Hematopoietic multipotent progenitor cell treated with erythropoietin and hydrocortisone succinate and interleukin-3 and kit ligand, for 17 days (in vitro differentiated cells): ENCODE measurements at regions not wholly inside any gene's neighbourhood (a gene's known extent, or its start where the extent isn't known, plus 50 kb on each side); places are given as distances from the start of the nearest gene placed in this dataset.
A peak's percentile ranks its signal among the peaks of the same experiment; 100 is the strongest.

ENCODE experiments used
- DNase-seq: peaks from one replicate; pipeline ENCODE4 v3.0.0-alpha.2; 2015; ENCODE audit warnings: low spot score

- no peak for DNase-seq
These were observed 153.7 kb downstream of the C7orf25 start for GRCh38 chr7:42758124-42758523.

DNA sequence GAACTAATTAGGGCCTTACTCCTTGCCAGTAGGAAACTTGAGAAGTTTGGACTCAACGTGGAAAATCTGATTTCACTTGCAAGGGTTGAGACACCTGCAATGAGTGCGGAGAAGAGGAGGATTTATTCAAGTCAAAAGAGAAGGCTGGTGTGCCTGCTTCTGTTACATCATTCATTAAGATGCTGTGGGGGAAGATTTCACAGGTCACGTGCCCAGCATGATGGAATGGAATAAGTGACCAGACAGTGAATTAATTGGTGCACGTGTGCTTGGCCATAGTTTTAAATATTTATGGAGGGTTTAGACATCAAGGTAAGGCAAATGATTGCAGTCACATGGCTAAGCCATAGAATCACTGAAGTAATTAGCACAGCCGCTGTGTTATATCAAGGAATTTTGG lies 155.0 kb downstream of the C7orf25 start:
- no peak for DNase-seq

- DNase-seq = no peak
These were observed 158.0 kb downstream of the C7orf25 start for GRCh38 chr7:42753811-42754363.

DNA sequence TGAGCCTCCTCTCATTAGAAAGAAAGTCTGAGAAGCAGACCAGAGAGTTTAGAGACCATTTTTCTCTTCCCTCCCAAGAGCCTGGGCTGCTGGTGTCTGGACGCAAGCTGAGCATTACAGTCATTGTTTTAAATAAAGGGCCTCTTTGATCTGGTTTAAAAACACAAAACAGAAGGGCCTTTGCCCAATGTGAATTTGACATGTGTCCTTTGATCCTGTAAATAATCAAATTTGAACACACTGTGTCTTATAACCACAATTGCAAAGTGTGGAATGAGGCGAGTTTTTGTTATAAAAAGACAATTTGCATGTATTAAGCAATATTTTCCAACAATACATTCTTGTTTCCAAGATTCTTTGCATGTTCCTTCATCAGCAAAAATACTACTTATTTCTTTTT lies 158.5 kb downstream of the C7orf25 start:
- DNase-seq = no peak

- no peak for DNase-seq
These were observed 161.7 kb downstream of the C7orf25 start for GRCh38 chr7:42750172-42750571.

DNA sequence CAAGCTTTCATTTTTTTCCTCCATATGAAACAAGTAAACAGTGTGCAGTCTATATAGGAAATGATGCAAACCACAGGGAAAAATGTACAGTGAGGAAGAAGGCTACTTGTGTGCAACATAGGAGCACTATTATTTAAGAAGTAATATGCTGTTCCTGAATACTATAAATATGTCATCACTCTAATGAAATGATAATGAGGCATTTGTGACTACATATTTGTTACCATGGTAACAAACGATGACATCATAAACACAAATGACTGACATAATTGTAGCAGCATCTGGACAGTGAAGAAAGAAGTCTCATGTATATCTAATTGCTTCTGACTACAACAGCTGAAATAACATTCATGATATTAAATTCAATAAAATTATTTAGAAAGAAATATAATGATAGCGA lies 164.8 kb downstream of the C7orf25 start:
- no peak for DNase-seq

DNA sequence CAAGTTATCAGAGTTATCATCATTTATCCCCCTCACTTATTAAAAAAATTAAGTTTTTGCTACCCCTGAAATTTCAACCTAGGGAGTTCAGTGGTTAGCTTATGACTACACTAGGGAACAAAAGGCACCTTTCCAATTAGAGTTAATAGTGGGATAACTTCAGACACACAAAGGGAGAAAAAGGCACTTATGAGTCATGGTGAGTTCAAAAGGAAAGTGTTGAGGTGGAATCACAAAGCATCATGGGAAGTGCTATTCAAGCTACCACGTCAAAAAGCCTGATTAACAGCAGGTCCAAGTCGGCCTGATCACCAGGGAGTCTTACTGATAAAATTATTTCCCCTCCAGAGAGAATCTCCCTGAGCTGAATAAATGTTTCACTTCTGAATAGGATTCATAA lies 165.7 kb downstream of the C7orf25 start:
- DNase-seq = no peak

- peak; percentile 6 for DNase-seq
These were observed 166.4 kb downstream of the C7orf25 start for GRCh38 chr7:42745357-42746059.

GRCh38 chr7:42744746-42745145 lies 167.1 kb downstream of the C7orf25 start:
- DNase-seq = no peak

DNA sequence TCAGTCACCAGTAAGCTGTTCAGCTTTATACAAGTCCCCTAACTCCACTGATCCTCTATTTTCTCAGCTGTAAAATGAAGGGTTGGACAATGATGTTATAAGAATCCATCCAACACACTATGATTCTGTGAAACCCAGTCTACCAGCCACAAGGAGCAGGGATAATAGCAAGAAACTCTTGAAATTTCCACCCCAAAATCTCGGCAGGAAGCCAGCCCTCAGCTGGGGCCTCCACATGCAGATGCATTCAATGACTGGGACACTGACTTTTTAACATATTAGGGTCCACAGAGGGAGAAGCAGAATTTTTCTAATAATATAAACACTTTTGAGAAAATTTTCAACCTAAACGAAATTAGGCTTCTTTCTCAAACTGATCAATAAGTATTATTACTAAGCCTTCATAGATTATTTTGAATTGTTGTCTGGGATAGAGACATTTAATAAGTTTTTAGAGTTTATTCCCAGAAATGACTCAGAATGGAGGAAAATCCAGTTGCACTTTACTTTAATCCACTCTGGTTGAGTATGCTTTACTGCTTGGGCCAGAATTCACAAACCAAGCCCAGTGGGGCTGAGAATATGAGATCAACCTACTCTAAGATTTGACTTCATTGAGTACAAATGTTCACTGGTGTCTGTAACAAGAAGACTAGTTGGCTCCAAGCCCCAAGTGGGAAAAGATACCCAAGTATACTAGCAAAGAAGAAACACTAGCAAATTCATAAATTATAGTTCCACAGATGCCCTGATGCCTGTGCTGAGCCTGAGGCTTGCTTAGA lies 168.6 kb downstream of the C7orf25 start:
- DNase-seq = no peak

GRCh38 chr7:42742318-42742717 lies 169.6 kb downstream of the C7orf25 start:
- DNase-seq = no peak

DNA sequence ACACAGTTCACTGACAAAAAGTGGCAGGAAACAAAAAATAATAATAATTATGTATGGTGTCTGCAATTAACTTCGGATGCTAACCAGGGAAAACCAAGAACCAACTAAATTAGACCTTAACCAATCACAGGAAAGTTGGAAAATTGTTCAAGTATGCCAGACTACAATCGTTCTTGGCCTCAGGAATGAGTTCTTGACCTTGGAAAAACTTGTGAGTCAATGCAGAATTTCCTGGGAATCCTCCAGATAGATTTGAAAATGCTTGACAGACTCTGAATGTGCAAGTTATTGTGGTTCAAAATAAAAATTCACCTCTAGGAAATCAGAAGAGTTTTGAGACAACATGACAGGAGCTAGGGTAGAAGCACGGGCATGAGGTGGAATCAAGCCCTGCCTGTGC lies 171.5 kb downstream of the C7orf25 start:
- no peak for DNase-seq

- DNase-seq = no peak
These were observed 172.2 kb downstream of the C7orf25 start for GRCh38 chr7:42739638-42740037.

GRCh38 chr7:42736931-42737330 lies 174.9 kb downstream of the C7orf25 start:
- DNase-seq = no peak

- no peak for DNase-seq
These were observed 176.8 kb downstream of the C7orf25 start for GRCh38 chr7:42735081-42735480.

GRCh38 chr7:42734568-42734967 lies 177.3 kb downstream of the C7orf25 start:
- no peak for DNase-seq

DNA sequence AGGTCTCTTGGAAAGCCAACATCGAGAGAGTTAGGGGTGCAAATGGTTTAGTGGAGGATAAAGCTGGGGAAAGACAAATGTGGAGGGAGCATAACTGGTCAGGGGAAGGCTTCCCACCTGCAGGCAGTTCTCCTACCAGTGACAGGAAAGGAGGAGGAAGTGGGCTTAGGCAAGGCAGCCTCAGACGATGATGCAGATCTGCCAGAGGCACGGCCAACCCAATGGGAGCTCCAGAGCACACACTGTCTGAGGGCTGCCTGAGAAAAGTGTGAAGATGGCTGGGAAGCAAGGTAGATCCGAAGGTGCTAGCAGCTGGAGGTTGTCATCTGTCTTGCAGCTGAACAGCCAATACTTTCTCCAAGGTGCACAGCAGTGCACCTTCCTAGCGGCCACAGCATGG lies 178.8 kb downstream of the C7orf25 start:
- DNase-seq = no peak

DNA sequence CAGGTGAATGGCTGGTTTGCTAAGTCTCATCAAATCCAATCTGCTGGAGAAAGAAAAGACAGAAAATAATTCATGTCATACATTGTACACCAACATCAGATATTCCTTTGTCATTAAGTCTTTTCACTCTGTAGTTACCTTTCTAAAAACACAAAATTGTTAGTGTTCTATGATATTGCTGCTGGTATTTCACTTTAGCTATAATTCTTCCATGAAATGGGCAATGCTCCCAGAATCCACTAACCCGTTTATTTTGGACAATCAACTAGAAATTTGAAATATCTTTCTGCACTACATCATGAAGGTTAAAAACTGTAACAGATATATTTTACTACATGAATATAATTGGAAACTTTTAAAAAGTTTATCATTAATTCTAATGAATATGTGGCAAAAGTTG lies 181.3 kb downstream of the C7orf25 start:
- no peak for DNase-seq

GRCh38 chr7:42729053-42729765 lies 182.7 kb downstream of the C7orf25 start:
- DNase-seq = no peak

DNA sequence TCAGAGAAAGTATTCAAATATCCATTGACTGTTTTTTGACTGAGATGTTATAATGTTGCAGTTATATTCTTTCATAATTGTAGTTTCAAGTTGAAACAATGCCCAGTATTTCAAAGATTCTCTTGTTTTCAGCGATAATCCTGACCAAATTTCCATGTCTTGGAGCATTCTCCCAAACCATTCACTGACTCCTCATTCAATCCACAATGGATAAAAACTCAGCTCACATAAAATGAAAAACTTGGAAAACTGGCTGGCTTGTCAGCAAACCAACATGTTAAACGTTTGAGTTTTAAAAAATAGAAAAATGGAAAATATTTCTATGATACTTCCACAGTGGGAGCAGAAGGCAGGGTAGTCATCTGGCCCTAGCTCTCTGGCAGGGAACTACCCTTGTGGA lies 184.4 kb downstream of the C7orf25 start:
- DNase-seq = no peak

DNA sequence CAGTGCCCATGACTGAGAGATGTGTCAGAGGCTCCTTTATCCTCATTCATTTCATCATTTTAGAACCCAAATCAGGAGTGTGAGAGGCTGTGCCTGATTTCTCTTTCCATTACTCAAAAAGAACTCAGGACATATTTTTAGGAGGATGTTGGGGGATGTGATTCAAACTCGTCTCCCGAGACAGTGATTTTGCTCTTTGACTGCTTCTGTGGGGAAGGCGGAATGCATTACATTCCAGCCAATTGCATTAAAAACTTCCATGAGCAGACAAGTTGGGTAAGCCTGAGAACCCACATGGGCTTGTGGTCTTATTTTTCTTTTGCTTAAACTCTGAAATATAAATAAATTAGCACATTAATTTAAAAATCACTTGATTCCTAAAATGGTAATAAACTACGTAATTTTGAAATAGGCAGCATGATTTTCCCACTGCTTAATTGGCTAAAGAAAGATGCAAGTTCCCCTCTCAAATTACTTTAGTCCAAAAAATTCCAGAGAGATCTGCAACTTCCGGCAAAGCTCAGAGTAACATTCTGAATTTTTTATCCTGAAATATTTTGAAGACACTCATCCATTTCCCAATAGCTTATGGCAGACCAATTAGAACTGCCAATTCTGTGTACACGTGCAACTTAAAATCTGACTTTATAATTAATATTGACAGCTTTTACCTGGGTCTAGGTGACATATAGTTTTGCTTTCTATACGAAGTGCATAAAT lies 185.6 kb downstream of the C7orf25 start:
- no peak for DNase-seq

- no peak for DNase-seq
These were observed 189.2 kb downstream of the C7orf25 start for GRCh38 chr7:42722716-42723115.
